H9 (cell line): ENCODE measurements at regions not wholly inside any gene's neighbourhood (a gene's known extent, or its start where the extent isn't known, plus 50 kb on each side); places are given as distances from the start of the nearest gene placed in this dataset.

Source experiments
- DNase-seq: peaks from one replicate; pipeline ENCODE4 v3.0.0-alpha.2; 2017
- H2AFZ ChIP-seq: one replicate; pipeline ENCODE4 v1.6.1; 2013; ENCODE audit warnings: mild to moderate bottlenecking, low read length, control low read depth, moderate library complexity
- H2AK5ac ChIP-seq: 2 replicates; pipeline ENCODE4 v1.6.1; 2013; ENCODE audit warnings: low read length, control low read depth, mixed read lengths; ENCODE audit not compliant: insufficient read length
- H2BK120ac ChIP-seq: one replicate; pipeline ENCODE4 v1.6.1; 2013; ENCODE audit warnings: low read depth, mild to moderate bottlenecking, low read length, control low read depth, inconsistent platforms; ENCODE audit not compliant: poor library complexity, severe bottlenecking
- H2BK12ac ChIP-seq: 2 replicates; pipeline ENCODE4 v1.6.1; 2013; ENCODE audit warnings: low read length, control low read depth, mixed read lengths, low read depth; ENCODE audit not compliant: insufficient read length
- H2BK15ac ChIP-seq: 2 replicates; pipeline ENCODE4 v1.6.1; 2013; ENCODE audit warnings: low read depth, low read length, control low read depth
- H2BK20ac ChIP-seq: one replicate; pipeline ENCODE4 v1.6.1; 2013; ENCODE audit warnings: low read depth, mild to moderate bottlenecking, low read length, control low read depth, inconsistent platforms; ENCODE audit not compliant: poor library complexity, severe bottlenecking
- H2BK5ac ChIP-seq: 2 replicates; pipeline ENCODE4 v1.6.1; 2013; ENCODE audit warnings: low read length, control low read depth, mixed read lengths; ENCODE audit not compliant: insufficient read length
- H3K14ac ChIP-seq: 2 replicates; pipeline ENCODE4 v1.6.1; 2013; ENCODE audit warnings: low read length, control low read depth; ENCODE audit not compliant: insufficient read depth
- H3K18ac ChIP-seq: 2 replicates; pipeline ENCODE4 v1.6.1; 2013; ENCODE audit warnings: low read depth, mild to moderate bottlenecking, mixed read lengths, low read length, control low read depth; ENCODE audit not compliant: insufficient read length
- H3K23ac ChIP-seq: 2 replicates; pipeline ENCODE4 v1.6.1; 2013; ENCODE audit warnings: low read length, control low read depth, mixed read lengths, low read depth; ENCODE audit not compliant: insufficient read length
- H3K23me2 ChIP-seq: 2 replicates; pipeline ENCODE4 v1.6.1; 2013; ENCODE audit warnings: low read depth, mild to moderate bottlenecking, mixed read lengths, low read length, control low read depth; ENCODE audit not compliant: insufficient read length, poor library complexity, severe bottlenecking
- H3K27ac ChIP-seq: 2 replicates; pipeline ENCODE4 v1.5.1; 2013; ENCODE audit warnings: low read length, control low read depth, mixed read lengths, low read depth; ENCODE audit not compliant: insufficient read length
- H3K27me3 ChIP-seq: 2 replicates; pipeline ENCODE4 v1.6.1; 2013; ENCODE audit warnings: low read length, control low read depth, inconsistent platforms; ENCODE audit not compliant: insufficient read depth
- H3K4ac ChIP-seq: 2 replicates; pipeline ENCODE4 v1.6.1; 2013; ENCODE audit warnings: low read depth, mild to moderate bottlenecking, control low read depth, inconsistent platforms, low read length, moderate library complexity
- H3K4me1 ChIP-seq: 2 replicates; pipeline ENCODE4 v1.6.1; 2013; ENCODE audit warnings: low read length, control low read depth, inconsistent platforms; ENCODE audit not compliant: insufficient read depth
- H3K4me2 ChIP-seq: 2 replicates; pipeline ENCODE4 v1.6.1; 2013; ENCODE audit warnings: low read length, control low read depth, mixed read lengths; ENCODE audit not compliant: insufficient read length, insufficient read depth
- H3K56ac ChIP-seq: 2 replicates; pipeline ENCODE4 v1.6.1; 2013; ENCODE audit warnings: low read depth, mild to moderate bottlenecking, mixed read lengths, low read length, control low read depth; ENCODE audit not compliant: insufficient read length
- H3K79me1 ChIP-seq: 2 replicates; pipeline ENCODE4 v1.6.1; 2013; ENCODE audit warnings: low read depth, mild to moderate bottlenecking, moderate library complexity, low read length, control low read depth, inconsistent platforms; ENCODE audit not compliant: insufficient read depth, poor library complexity, severe bottlenecking
- H3K79me2 ChIP-seq: 2 replicates; pipeline ENCODE4 v1.6.1; 2013; ENCODE audit warnings: low read length, control low read depth, inconsistent platforms; ENCODE audit not compliant: insufficient read depth
- H3K9ac ChIP-seq: 2 replicates; pipeline ENCODE4 v1.6.1; 2013; ENCODE audit warnings: low read length, control low read depth, mixed read lengths; ENCODE audit not compliant: insufficient read length; ENCODE audit errors: extremely low read depth
- H3K9me3 ChIP-seq: one replicate; pipeline ENCODE4 v1.6.1; 2013; ENCODE audit warnings: low read depth, low read length, inconsistent platforms; ENCODE audit not compliant: control insufficient read depth
- H3T11ph ChIP-seq: one replicate; pipeline ENCODE4 v1.6.1; 2013; ENCODE audit warnings: mild to moderate bottlenecking, low read length, control low read depth, inconsistent platforms
- H4K20me1 ChIP-seq: one replicate; pipeline ENCODE4 v1.6.1; 2013; ENCODE audit not compliant: control insufficient read depth, insufficient read length, insufficient read depth
- H4K5ac ChIP-seq: 2 replicates; pipeline ENCODE4 v1.6.1; 2013; ENCODE audit warnings: low read depth, mild to moderate bottlenecking, mixed read lengths, low read length, control low read depth; ENCODE audit not compliant: insufficient read length
- H4K8ac ChIP-seq: replicated peaks from 2 replicates; pipeline ENCODE4 v1.6.1; 2013; ENCODE audit warnings: low read length, control low read depth, mixed read lengths, low read depth; ENCODE audit not compliant: insufficient read length
- H4K91ac ChIP-seq: 2 replicates; pipeline ENCODE4 v1.6.1; 2013; ENCODE audit warnings: low read depth, mild to moderate bottlenecking, moderate library complexity, mixed read lengths, low read length, control low read depth; ENCODE audit not compliant: insufficient read length
- H3K27ac Mint-ChIP-seq, 3 experiments: 2 replicates in 2 of 3; 3 replicates in 1 of 3; pipeline ENCODE4 v1.8.0; 2020 to 2021; ENCODE audit warnings: mixed read lengths in 3 of 3, mild to moderate bottlenecking in 1 of 3, moderate library complexity in 1 of 3
- H3K27me3 Mint-ChIP-seq: 2 replicates; pipeline ENCODE4 v1.8.0; 2021; ENCODE audit warnings: low read depth, mild to moderate bottlenecking, moderate library complexity, mixed read lengths
- H3K36me3 Mint-ChIP-seq, 3 experiments: 2 replicates in 2 of 3; 3 replicates in 1 of 3; pipeline ENCODE4 v1.8.0; 2020 to 2021; ENCODE audit warnings: low read depth in 3 of 3, mixed read lengths in 3 of 3; ENCODE audit not compliant: insufficient read depth in 1 of 3
- H3K4me1 Mint-ChIP-seq, 2 experiments: 2 replicates each; pipeline ENCODE4 v1.8.0; 2020; ENCODE audit warnings: mixed read lengths in 2 of 2
- H3K4me3 Mint-ChIP-seq, 2 experiments: 2 replicates in 1 of 2; 3 replicates in 1 of 2; pipeline ENCODE4 v1.8.0; 2020 to 2021; ENCODE audit warnings: mild to moderate bottlenecking in 2 of 2, mixed read lengths in 2 of 2, moderate library complexity in 1 of 2
- H3K9me3 Mint-ChIP-seq, 2 experiments: 2 replicates in 1 of 2; 3 replicates in 1 of 2; pipeline ENCODE4 v1.8.0; 2020; ENCODE audit warnings: mild to moderate bottlenecking in 2 of 2, mixed read lengths in 2 of 2, moderate library complexity in 1 of 2
- WGBS: extraction: QIAGEN DNeasy Blood & Tissue Kit; methylation state at CpG from one replicate; pipeline ENCODE4 v1.1.7; 2013; ENCODE audit warnings: missing lambda C conversion rate, low lambda C conversion rate, mixed read lengths; ENCODE audit not compliant: insufficient read length; ENCODE audit errors: extremely low coverage; 5-methylcytosine and 5-hydroxymethylcytosine counted together
- TF ChIP-seq, protein P1 (sequence below): fragments of 200-600 bp; sonication (generic); conservative IDR thresholded peaks from 3 replicates; pipeline ENCODE4 v1.8.0; 2021; ENCODE audit warnings: antibody characterized with exemption, mild to moderate bottlenecking

DNA sequence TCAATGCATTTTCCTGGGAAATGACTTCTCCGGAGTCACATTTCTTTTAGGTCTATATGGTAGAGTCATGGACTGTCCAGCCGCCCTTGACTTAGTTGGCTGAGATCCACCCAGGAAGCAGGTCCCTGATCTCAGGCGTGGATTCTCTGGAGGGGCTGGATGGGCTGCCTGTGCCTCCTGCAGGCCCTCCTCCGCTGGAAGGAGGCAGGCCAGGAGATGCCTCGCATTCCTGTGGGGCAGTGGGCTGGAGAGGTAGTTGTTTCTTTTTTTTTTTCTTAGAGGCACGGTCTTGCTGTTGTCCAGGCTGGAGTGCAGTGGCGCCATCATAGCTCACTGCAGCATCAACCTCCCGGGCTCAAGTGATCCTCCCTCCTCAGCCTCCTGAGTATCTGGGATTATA, 129.0 kb upstream of the MYCN start:
- Mint-ChIP-seq H3K4me3 (no peak overlapping the region), H3K27ac (no peak overlapping the region; a peak in 1 of 7 replicates), H3K27me3 (peaks cover 6% of the 10 kb centered on the region), H3K36me3 (no peaks in the 10 kb centered on the region; a peak in 3 of 7 replicates), H3K9me3 (no peaks in the 10 kb centered on the region), H3K4me1 (peaks cover 50 to 63% of the 10 kb centered on the region in 2 experiments)
- H4K5ac ChIP-seq = no peak overlapping the region
- no peak overlapping the region for H3K4me2 ChIP-seq
- no peak overlapping the region for H2AFZ ChIP-seq
- TF ChIP-seq, protein P1, sequence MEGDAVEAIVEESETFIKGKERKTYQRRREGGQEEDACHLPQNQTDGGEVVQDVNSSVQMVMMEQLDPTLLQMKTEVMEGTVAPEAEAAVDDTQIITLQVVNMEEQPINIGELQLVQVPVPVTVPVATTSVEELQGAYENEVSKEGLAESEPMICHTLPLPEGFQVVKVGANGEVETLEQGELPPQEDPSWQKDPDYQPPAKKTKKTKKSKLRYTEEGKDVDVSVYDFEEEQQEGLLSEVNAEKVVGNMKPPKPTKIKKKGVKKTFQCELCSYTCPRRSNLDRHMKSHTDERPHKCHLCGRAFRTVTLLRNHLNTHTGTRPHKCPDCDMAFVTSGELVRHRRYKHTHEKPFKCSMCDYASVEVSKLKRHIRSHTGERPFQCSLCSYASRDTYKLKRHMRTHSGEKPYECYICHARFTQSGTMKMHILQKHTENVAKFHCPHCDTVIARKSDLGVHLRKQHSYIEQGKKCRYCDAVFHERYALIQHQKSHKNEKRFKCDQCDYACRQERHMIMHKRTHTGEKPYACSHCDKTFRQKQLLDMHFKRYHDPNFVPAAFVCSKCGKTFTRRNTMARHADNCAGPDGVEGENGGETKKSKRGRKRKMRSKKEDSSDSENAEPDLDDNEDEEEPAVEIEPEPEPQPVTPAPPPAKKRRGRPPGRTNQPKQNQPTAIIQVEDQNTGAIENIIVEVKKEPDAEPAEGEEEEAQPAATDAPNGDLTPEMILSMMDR = no peak
- no peak overlapping the region for H4K91ac ChIP-seq
- H3K14ac ChIP-seq = no peak overlapping the region
- H3K56ac ChIP-seq = no peak overlapping the region
- no peak overlapping the region for H3K9ac ChIP-seq
- H3K79me1 ChIP-seq = no peaks in the 10 kb centered on the region
- no peak overlapping the region for H2BK12ac ChIP-seq
- no peaks in the 10 kb centered on the region for H3K79me2 ChIP-seq
- H3K23me2 ChIP-seq = no peaks in the 10 kb centered on the region
- no peak overlapping the region for H2BK5ac ChIP-seq
- no peak overlapping the region for H3K23ac ChIP-seq
- no peaks in the 10 kb centered on the region for H4K20me1 ChIP-seq
- DNase-seq = peak; percentile 47
- H3K27me3 ChIP-seq = no peaks in the 10 kb centered on the region
- no peak overlapping the region for H3K4ac ChIP-seq
- H3K4me1 ChIP-seq = peaks cover 12% of the 10 kb centered on the region; the same call in 1 of the 2 replicates
- H2BK120ac ChIP-seq = no peak overlapping the region
- H2AK5ac ChIP-seq = no peak overlapping the region
- H3K9me3 ChIP-seq = no peaks in the 10 kb centered on the region
- no CpG with 5 or more reads among the region's 8 CpGs for WGBS
- no peak overlapping the region for H4K8ac ChIP-seq
- H3T11ph ChIP-seq = no peak overlapping the region
- H2BK20ac ChIP-seq = no peak overlapping the region
- no peak overlapping the region for H3K27ac ChIP-seq
- no peak overlapping the region for H3K18ac ChIP-seq
- no peak overlapping the region for H2BK15ac ChIP-seq
